Gastrocnemius medialis (tissue), 4 donors: ENCODE measurements at regions not wholly inside any gene's neighbourhood (a gene's known extent, or its start where the extent isn't known, plus 50 kb on each side); places are given as distances from the start of the nearest gene placed in this dataset.

Experiments
- ATAC-seq, 2 donors: fragments of 150-250 bp; one replicate each; pipeline ENCODE4 v1.9.1; 2016
- DNase-seq, 2 donors: peaks; one replicate each; pipeline ENCODE4 v3.0.0-alpha.2; 2019
- H3K27ac ChIP-seq, 4 donors: fragments of 200-600 bp; sonication (generic); 1 replicate in 1 of 4; 2 replicates in 3 of 4; pipeline ENCODE4 v1.5.1; 2016 to 2018; ENCODE audit warnings: mild to moderate bottlenecking in 2 of 4, moderate library complexity in 1 of 4
- H3K27me3 ChIP-seq, 3 donors: fragments of 200-600 bp; sonication (generic) in 2 of 3; 1 replicate in 1 of 3; 2 replicates in 2 of 3; pipeline versions ENCODE4 v1.5.1 to v1.6.0; 2016 to 2019; ENCODE audit warnings: mild to moderate bottlenecking in 1 of 3, moderate library complexity in 1 of 3
- H3K36me3 ChIP-seq, 2 donors: fragments of 200-600 bp; sonication (generic) in 1 of 2; one replicate each; pipeline ENCODE4 v1.5.1; 2017 to 2018
- H3K4me1 ChIP-seq, 2 donors: fragments of 200-600 bp; sonication (generic) in 1 of 2; one replicate each; pipeline ENCODE4 v1.5.1; 2016 to 2017; ENCODE audit warnings: mild to moderate bottlenecking in 2 of 2
- H3K4me3 ChIP-seq, 4 donors: fragments of 200-600 bp; sonication (generic) in 3 of 4; 1 replicate in 1 of 4; 2 replicates in 3 of 4; pipeline ENCODE4 v1.5.1; 2016 to 2019; ENCODE audit warnings: mild to moderate bottlenecking in 2 of 4
- H3K9me3 ChIP-seq, 3 donors: fragments of 200-600 bp; sonication (generic) in 2 of 3; 1 replicate in 1 of 3; 2 replicates in 2 of 3; pipeline ENCODE4 v1.5.1; 2016 to 2019
- CTCF ChIP-seq, 5 experiments: fragments of 450-650 bp in 3 of 5; fragments of 200-600 bp in 2 of 5; sonication (generic) in 2 of 5; IDR thresholded peaks in 4 of 5; conservative IDR thresholded peaks in 1 of 5; 1 replicate in 4 of 5; 2 replicates in 1 of 5; pipeline ENCODE4 v1.5.1; 2016 to 2019; ENCODE audit warnings: antibody characterized with exemption in 5 of 5, mild to moderate bottlenecking in 3 of 5, moderate library complexity in 3 of 5
- POLR2A ChIP-seq, 2 donors: fragments of 450-650 bp; IDR thresholded peaks; one replicate each; pipeline ENCODE4 v1.6.1; 2017; ENCODE audit warnings: antibody characterized with exemption in 2 of 2, mild to moderate bottlenecking in 2 of 2, moderate library complexity in 2 of 2
- in situ Hi-C, 4 donors: fragments of 200-750 bp; cut with MboI; loops; one replicate each; pipeline versions ENCODE4 v1.15.0 to v1.8.0; 2017; ENCODE audit warnings: low sequenced_read_pairs in 4 of 4
- intact Hi-C: fragments of 100-400 bp; cut with DNase I; formaldehyde crosslinking; loops from one replicate; pipeline ENCODE4 v1.15.1; 2023; ENCODE audit warnings: low total_unique reads

DNA sequence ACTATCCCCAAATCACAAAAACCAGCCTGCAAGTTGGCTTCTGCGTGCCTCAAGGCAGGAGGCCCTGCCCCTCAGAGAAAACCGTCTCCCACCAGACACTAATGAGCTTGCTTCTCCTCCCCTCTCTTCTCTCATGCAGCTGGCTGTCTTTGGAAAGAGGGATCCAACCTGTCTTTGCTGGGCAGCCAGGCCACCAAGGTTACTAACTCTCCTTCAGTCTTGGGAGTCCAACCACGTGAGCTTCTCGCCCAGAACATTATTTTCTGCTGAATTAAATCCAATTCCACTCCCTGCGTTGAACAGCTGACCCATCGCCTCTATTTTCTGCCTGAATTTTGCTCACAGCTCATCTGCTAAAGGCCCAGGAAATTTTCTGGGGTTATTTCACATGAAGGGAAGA is 291.3 kb upstream of the NCKAP5 start:
- H3K9me3 ChIP-seq, result no peaks in the 10 kb centered on the region
- H3K27me3 ChIP-seq, result no peaks in the 10 kb centered on the region
- no peaks in the 10 kb centered on the region for H3K4me1 ChIP-seq
- in situ Hi-C loops (loop anchor here in 1 of 4 donors (25.0 kb wide), 1 partner anchor 553 kb away; no protein-coding TSS in a partner anchor), intact Hi-C loops (no loop called here)
- ATAC-seq (no peak), DNase-seq (no peak)
- H3K4me3 ChIP-seq, result no peak overlapping the region
- H3K36me3 ChIP-seq, result no peaks in the 10 kb centered on the region
- H3K27ac ChIP-seq, result no peak overlapping the region
- no peak for TF ChIP-seq POLR2A (IDR thresholded peaks at IDR 0.05)
- no peak for TF ChIP-seq CTCF (IDR thresholded peaks at IDR 0.05 in 4 of 5, conservative IDR thresholded peaks at IDR 0.05 in 1 of 5)

DNA sequence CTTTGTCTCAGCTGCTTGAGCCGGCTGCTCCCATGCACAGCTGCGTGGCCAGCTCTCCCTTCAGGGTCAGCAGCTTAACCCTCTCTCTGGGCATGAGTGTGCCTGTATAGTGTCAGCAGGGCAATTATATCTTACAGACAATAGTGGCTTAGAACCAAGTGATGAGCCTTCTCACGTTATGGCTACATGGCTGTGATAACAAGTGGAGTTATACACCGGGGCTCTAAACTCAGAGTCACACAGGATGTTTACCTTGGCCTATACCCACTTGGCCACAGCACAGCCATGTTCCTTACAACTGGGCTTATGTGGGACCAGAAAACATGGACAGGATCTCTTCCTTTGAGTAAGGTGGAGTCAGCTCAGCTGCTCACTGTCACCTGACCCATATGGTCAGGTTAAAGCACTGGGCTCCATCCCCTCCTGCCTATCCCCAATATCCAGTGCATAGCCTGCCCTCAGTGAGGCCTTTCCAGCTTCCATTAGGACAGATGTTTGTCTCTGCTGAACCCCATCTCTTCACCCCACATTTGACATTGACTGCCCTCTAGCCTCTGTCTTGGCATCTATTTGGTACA is 294.2 kb upstream of the NCKAP5 start:
- Histone ChIP-seq H3K4me3 (no peak overlapping the region), H3K27ac (no peak overlapping the region), H3K4me1 (no peaks in the 10 kb centered on the region), H3K27me3 (no peaks in the 10 kb centered on the region), H3K36me3 (no peaks in the 10 kb centered on the region), H3K9me3 (no peaks in the 10 kb centered on the region)
- in situ Hi-C loops, result loop anchor here in 1 of 4 donors (25.0 kb wide), 1 partner anchor 550 kb away; no protein-coding TSS in a partner anchor
- intact Hi-C loops, result no loop called here
- DNase-seq (no peak), ATAC-seq (no peak)
- no peak for TF ChIP-seq POLR2A (IDR thresholded peaks at IDR 0.05)
- TF ChIP-seq CTCF (IDR thresholded peaks at IDR 0.05 in 4 of 5, conservative IDR thresholded peaks at IDR 0.05 in 1 of 5), result no peak

GRCh38 chr2:133863106-133863800 is 295.0 kb upstream of the NCKAP5 start:
- TF ChIP-seq POLR2A (IDR thresholded peaks at IDR 0.05) (no peak), CTCF (IDR thresholded peaks at IDR 0.05 in 4 of 5, conservative IDR thresholded peaks at IDR 0.05 in 1 of 5) (no peak)
- ATAC-seq, result no peak
- in situ Hi-C loops, result loop anchor here in 1 of 4 donors (25.0 kb wide), 1 partner anchor 549 kb away; no protein-coding TSS in a partner anchor

GRCh38 chr2:133865141-133865540 is 296.9 kb upstream of the NCKAP5 start:
- no peaks in the 10 kb centered on the region for H3K9me3 ChIP-seq
- peak; percentile 75 to 95 for ATAC-seq
- no peaks in the 10 kb centered on the region for H3K36me3 ChIP-seq
- intact Hi-C loops (no loop called here), in situ Hi-C loops (loop anchor here in 1 of 4 donors (25.0 kb wide), 1 partner anchor 547 kb away; no protein-coding TSS in a partner anchor)
- no peak overlapping the region for H3K4me3 ChIP-seq
- no peaks in the 10 kb centered on the region for H3K27me3 ChIP-seq
- no peak for DNase-seq
- TF ChIP-seq POLR2A (IDR thresholded peaks at IDR 0.05) (no peak), CTCF (IDR thresholded peaks at IDR 0.05 in 4 of 5, conservative IDR thresholded peaks at IDR 0.05 in 1 of 5) (no peak)
- no peaks in the 10 kb centered on the region for H3K4me1 ChIP-seq
- no peak overlapping the region for H3K27ac ChIP-seq

More at GRCh38 chr2:133863106-133863800, 295.0 kb upstream of the NCKAP5 start:
- Histone ChIP-seq H3K4me1 (no peaks in the 10 kb centered on the region), H3K4me3 (no peak overlapping the region), H3K36me3 (no peaks in the 10 kb centered on the region), H3K27me3 (no peaks in the 10 kb centered on the region), H3K9me3 (no peaks in the 10 kb centered on the region), H3K27ac (no peak overlapping the region)
- no peak for DNase-seq
- intact Hi-C loops, result no loop called here
